DND-41 (cell line): ENCODE measurements at regions not wholly inside any gene's neighbourhood (a gene's known extent, or its start where the extent isn't known, plus 50 kb on each side); places are given as distances from the start of the nearest gene placed in this dataset.

Experiments used
- CTCF ChIP-seq: IDR thresholded peaks from 2 replicates; pipeline ENCODE4 v1.5.1; 2012; ENCODE audit warnings: borderline replicate concordance, low read length, moderate library complexity, mild to moderate bottlenecking; ENCODE audit not compliant: poor library complexity, severe bottlenecking; ENCODE audit errors: extremely low read depth
- EZH2 ChIP-seq: IDR thresholded peaks from 3 replicates; pipeline ENCODE4 v1.6.1; 2012; ENCODE audit warnings: borderline replicate concordance, low read depth, mild to moderate bottlenecking, moderate library complexity, low read length, inconsistent platforms; ENCODE audit not compliant: severe bottlenecking

- TF ChIP-seq CTCF (no peak), EZH2 (no peak)
Measured at GRCh38 chr2:177074099-177074710, 138.4 kb upstream of the HNRNPA3 start.
